Trophoblast cell (in vitro differentiated cells and primary cell): ENCODE measurements at regions not wholly inside any gene's neighbourhood (a gene's known extent, or its start where the extent isn't known, plus 50 kb on each side); places are given as distances from the start of the nearest gene placed in this dataset.

Experiments
- DNase-seq, 2 donors: peaks; one replicate each; pipeline ENCODE4 v3.0.0-alpha.2; 2016
- H2AFZ ChIP-seq: 2 replicates; pipeline ENCODE4 v1.6.1; 2013; ENCODE audit warnings: low read length, moderate library complexity, mild to moderate bottlenecking; ENCODE audit not compliant: insufficient read depth, poor library complexity
- H2AK5ac ChIP-seq: 2 replicates; pipeline ENCODE4 v1.6.1; 2013; ENCODE audit warnings: mild to moderate bottlenecking, low read length
- H2BK120ac ChIP-seq: 2 replicates; pipeline ENCODE4 v1.6.1; 2013; ENCODE audit warnings: low read length, mild to moderate bottlenecking, moderate library complexity; ENCODE audit not compliant: insufficient read depth, poor library complexity
- H2BK12ac ChIP-seq: 2 replicates; pipeline ENCODE4 v1.6.1; 2013; ENCODE audit warnings: mild to moderate bottlenecking, low read length, moderate library complexity
- H2BK5ac ChIP-seq: 2 replicates; pipeline ENCODE4 v1.6.1; 2013; ENCODE audit warnings: low read length, low read depth, moderate library complexity, mild to moderate bottlenecking; ENCODE audit not compliant: poor library complexity
- H3K14ac ChIP-seq: 2 replicates; pipeline ENCODE4 v1.6.1; 2013; ENCODE audit warnings: mild to moderate bottlenecking, low read length
- H3K18ac ChIP-seq: 2 replicates; pipeline ENCODE4 v1.6.1; 2013; ENCODE audit warnings: mild to moderate bottlenecking, low read length
- H3K23ac ChIP-seq: 2 replicates; pipeline ENCODE4 v1.6.1; 2013; ENCODE audit warnings: low read length
- H3K27ac ChIP-seq: 2 replicates; pipeline ENCODE4 v1.5.1; 2013; ENCODE audit warnings: low read depth, mild to moderate bottlenecking, inconsistent platforms, low read length, moderate library complexity
- H3K27me3 ChIP-seq: 2 replicates; pipeline ENCODE4 v1.6.1; 2013; ENCODE audit warnings: inconsistent platforms, mild to moderate bottlenecking, low read length, moderate library complexity; ENCODE audit not compliant: insufficient read depth
- H3K36me3 ChIP-seq, 2 experiments: 1 replicate in 1 of 2; 2 replicates in 1 of 2; pipeline ENCODE4 v1.6.1; 2013; ENCODE audit warnings: low read length in 2 of 2, mild to moderate bottlenecking in 2 of 2, moderate library complexity in 1 of 2; ENCODE audit not compliant: insufficient read depth in 2 of 2, control insufficient read depth in 1 of 2
- H3K4ac ChIP-seq: 2 replicates; pipeline ENCODE4 v1.6.1; 2013; ENCODE audit warnings: low read depth, mild to moderate bottlenecking, low read length, moderate library complexity
- H3K4me1 ChIP-seq, 2 experiments: 1 replicate in 1 of 2; 2 replicates in 1 of 2; pipeline ENCODE4 v1.6.1; 2013; ENCODE audit warnings: low read length in 2 of 2, mild to moderate bottlenecking in 2 of 2, moderate library complexity in 1 of 2; ENCODE audit not compliant: insufficient read depth in 2 of 2, control insufficient read depth in 1 of 2
- H3K4me2 ChIP-seq: 2 replicates; pipeline ENCODE4 v1.6.1; 2013; ENCODE audit warnings: inconsistent platforms, mild to moderate bottlenecking, low read length, moderate library complexity
- H3K4me3 ChIP-seq: 2 replicates; pipeline ENCODE4 v1.5.1; 2013; ENCODE audit warnings: mild to moderate bottlenecking, low read depth, low read length, inconsistent platforms
- H3K79me1 ChIP-seq: one replicate; pipeline ENCODE4 v1.6.1; 2013; ENCODE audit warnings: low read length
- H3K79me2 ChIP-seq: 2 replicates; pipeline ENCODE4 v1.6.1; 2013; ENCODE audit warnings: low read length, mild to moderate bottlenecking; ENCODE audit not compliant: control insufficient read depth, insufficient read depth, poor library complexity
- H3K9ac ChIP-seq: 2 replicates; pipeline ENCODE4 v1.6.1; 2013; ENCODE audit warnings: mild to moderate bottlenecking, low read length
- H3K9me3 ChIP-seq: 2 replicates; pipeline ENCODE4 v1.6.1; 2013; ENCODE audit warnings: low read depth, mild to moderate bottlenecking, control low read depth, inconsistent platforms, low read length; ENCODE audit not compliant: insufficient read depth
- H4K12ac ChIP-seq: 2 replicates; pipeline ENCODE4 v1.6.1; 2013; ENCODE audit warnings: low read depth, mild to moderate bottlenecking, low read length, moderate library complexity
- H4K8ac ChIP-seq: 2 replicates; pipeline ENCODE4 v1.6.1; 2013; ENCODE audit warnings: low read depth, mild to moderate bottlenecking, low read length, moderate library complexity
- H4K91ac ChIP-seq: one replicate; pipeline ENCODE4 v1.6.1; 2013; ENCODE audit warnings: low read depth, mild to moderate bottlenecking, low read length, moderate library complexity
- WGBS: extraction: QIAGEN DNeasy Blood & Tissue Kit; methylation state at CpG from one replicate; pipeline ENCODE4 v1.1.7; 2013; ENCODE audit warnings: missing lambda C conversion rate; ENCODE audit not compliant: insufficient read length, insufficient coverage; ENCODE audit errors: extremely low coverage; 5-methylcytosine and 5-hydroxymethylcytosine counted together

GRCh38 chr4:135225551-135225950, 1024.0 kb upstream of the PABPC4L start:
- no peak overlapping the region for H3K23ac ChIP-seq
- no CpG with 5 or more reads among the region's 3 CpGs for WGBS
- H3K4me1 ChIP-seq: no peaks in the 10 kb centered on the region
- H4K91ac ChIP-seq: no peak overlapping the region
- no peak overlapping the region for H3K18ac ChIP-seq
- no peak overlapping the region for H3K4me3 ChIP-seq
- H4K8ac ChIP-seq: no peak overlapping the region
- no peak for DNase-seq
- no peak overlapping the region for H3K14ac ChIP-seq
- no peak overlapping the region for H3K27ac ChIP-seq
- H3K9ac ChIP-seq: no peak overlapping the region
- no peaks in the 10 kb centered on the region for H3K79me1 ChIP-seq
- no peak overlapping the region for H4K12ac ChIP-seq
- H2BK120ac ChIP-seq: no peak overlapping the region
- no peaks in the 10 kb centered on the region for H3K27me3 ChIP-seq
- H3K79me2 ChIP-seq: no peaks in the 10 kb centered on the region
- no peak overlapping the region for H2BK5ac ChIP-seq
- H3K36me3 ChIP-seq: no peaks in the 10 kb centered on the region
- no peak overlapping the region for H2AFZ ChIP-seq
- no peak overlapping the region for H2BK12ac ChIP-seq
- H3K4me2 ChIP-seq: no peak overlapping the region
- H2AK5ac ChIP-seq: no peak overlapping the region
- no peaks in the 10 kb centered on the region for H3K9me3 ChIP-seq
- no peak overlapping the region for H3K4ac ChIP-seq

GRCh38 chr4:135210341-135210740, 1008.8 kb upstream of the PABPC4L start:
- no CpG with 5 or more reads among the region's 5 CpGs for WGBS
- Histone ChIP-seq H3K4ac (no peak overlapping the region), H2BK12ac (no peak overlapping the region), H4K8ac (no peak overlapping the region), H3K14ac (no peak overlapping the region), H4K12ac (no peak overlapping the region), H3K4me1 (no peaks in the 10 kb centered on the region), H3K4me3 (no peak overlapping the region), H4K91ac (no peak overlapping the region), H3K27me3 (no peaks in the 10 kb centered on the region), H2BK5ac (no peak overlapping the region), H2BK120ac (no peak overlapping the region), H3K9me3 (no peaks in the 10 kb centered on the region), H2AK5ac (no peak overlapping the region), H3K9ac (no peak overlapping the region), H2AFZ (no peak overlapping the region), H3K4me2 (no peak overlapping the region), H3K79me2 (no peaks in the 10 kb centered on the region), H3K23ac (no peak overlapping the region), H3K18ac (no peak overlapping the region), H3K27ac (no peak overlapping the region), H3K79me1 (no peaks in the 10 kb centered on the region), H3K36me3 (no peaks in the 10 kb centered on the region)
- no peak for DNase-seq

- H3K27ac ChIP-seq: no peak overlapping the region
- H3K36me3 ChIP-seq: no peaks in the 10 kb centered on the region
These were observed 1005.9 kb upstream of the PABPC4L start for GRCh38 chr4:135207531-135207930.

GRCh38 chr4:135204311-135204710, 1002.7 kb upstream of the PABPC4L start:
- H3K36me3 ChIP-seq: no peaks in the 10 kb centered on the region
- no peak overlapping the region for H3K14ac ChIP-seq
- H3K9me3 ChIP-seq: no peaks in the 10 kb centered on the region
- WGBS: no CpG with 5 or more reads among the region's 3 CpGs
- DNase-seq: no peak
- no peak overlapping the region for H4K8ac ChIP-seq
- H3K4ac ChIP-seq: no peak overlapping the region
- no peak overlapping the region for H2AK5ac ChIP-seq
- H3K4me2 ChIP-seq: no peak overlapping the region
- no peaks in the 10 kb centered on the region for H3K79me2 ChIP-seq
- H2AFZ ChIP-seq: no peak overlapping the region
- H2BK120ac ChIP-seq: no peak overlapping the region
- no peak overlapping the region for H3K4me3 ChIP-seq
- peaks cover 0 to 4% of the 10 kb centered on the region in 2 experiments for H3K4me1 ChIP-seq
- no peak overlapping the region for H4K91ac ChIP-seq
- H3K27ac ChIP-seq: peak overlapping the region; percentile 55
- no peak overlapping the region for H3K23ac ChIP-seq
- H3K18ac ChIP-seq: no peak overlapping the region
- H3K27me3 ChIP-seq: no peaks in the 10 kb centered on the region
- no peak overlapping the region for H4K12ac ChIP-seq
- peaks cover 2% of the 10 kb centered on the region for H3K79me1 ChIP-seq
- no peak overlapping the region for H3K9ac ChIP-seq
- no peak overlapping the region for H2BK12ac ChIP-seq
- H2BK5ac ChIP-seq: no peak overlapping the region

More at GRCh38 chr4:135207531-135207930, 1005.9 kb upstream of the PABPC4L start:
- Histone ChIP-seq H3K4me3 (no peak overlapping the region), H3K79me1 (peaks cover 2% of the 10 kb centered on the region), H3K4me2 (no peak overlapping the region), H2AK5ac (no peak overlapping the region), H3K9me3 (no peaks in the 10 kb centered on the region), H3K27me3 (no peaks in the 10 kb centered on the region), H4K12ac (no peak overlapping the region), H3K4me1 (peaks cover 0 to 4% of the 10 kb centered on the region in 2 experiments), H2BK120ac (no peak overlapping the region), H3K9ac (no peak overlapping the region), H2BK5ac (no peak overlapping the region), H4K91ac (no peak overlapping the region), H3K18ac (no peak overlapping the region), H2BK12ac (no peak overlapping the region), H3K23ac (no peak overlapping the region), H3K79me2 (no peaks in the 10 kb centered on the region), H2AFZ (no peak overlapping the region), H4K8ac (no peak overlapping the region), H3K4ac (no peak overlapping the region), H3K14ac (no peak overlapping the region)
- peak in 1 of 2 donors; percentile 13 for DNase-seq
